DOHH2 (cell line): ENCODE measurements at regions not wholly inside any gene's neighbourhood (a gene's known extent, or its start where the extent isn't known, plus 50 kb on each side); places are given as distances from the start of the nearest gene placed in this dataset.

ENCODE experiments used
- CTCF ChIP-seq: fragments of 200-600 bp; sonication (generic); IDR thresholded peaks from one replicate; pipeline ENCODE4 v1.5.1; 2014; ENCODE audit warnings: antibody characterized with exemption, mild to moderate bottlenecking, low read depth, low read length; ENCODE audit not compliant: poor library complexity, severe bottlenecking
- EZH2phosphoT487 ChIP-seq: fragments of 200-600 bp; sonication (generic); IDR thresholded peaks from 2 replicates; pipeline ENCODE4 v1.6.1; 2017; ENCODE audit warnings: borderline replicate concordance, mild to moderate bottlenecking, antibody characterized with exemption, low read length, moderate library complexity, mixed read lengths

- TF ChIP-seq CTCF: no peak
- no peak for TF ChIP-seq EZH2phosphoT487
Measured at GRCh38 chr6:156634951-156635371, 142.2 kb upstream of the ARID1B start.
